Left renal cortex interstitium (tissue), 4 donors: ENCODE measurements at regions not wholly inside any gene's neighbourhood (a gene's known extent, or its start where the extent isn't known, plus 50 kb on each side); places are given as distances from the start of the nearest gene placed in this dataset.

Experiments used
- DNase-seq, 4 donors: peaks; one replicate each; pipeline ENCODE4 v3.0.0-alpha.2; 2013; ENCODE audit warnings: low read depth in 4 of 4, low spot score in 2 of 4, missing footprints in 1 of 4

DNA sequence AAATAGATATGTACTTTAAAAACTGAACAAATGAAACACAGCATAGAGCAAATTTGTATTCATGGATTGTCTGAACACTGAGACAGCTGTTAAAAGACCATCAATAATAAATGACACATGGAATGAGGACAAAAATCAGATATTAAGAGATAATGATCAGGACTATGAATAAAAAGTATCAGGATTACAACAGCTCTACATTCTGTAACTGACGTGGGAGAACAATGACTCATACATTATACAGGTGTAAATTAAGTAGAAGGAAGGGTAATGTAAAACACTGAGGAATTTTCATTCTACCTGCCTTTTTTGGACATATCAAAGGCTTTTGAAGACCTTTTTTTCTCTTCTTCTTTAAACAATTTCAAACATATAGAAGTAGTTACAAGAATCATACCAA, 310.9 kb upstream of the ANO3 start:
- DNase-seq, result no peak

DNA sequence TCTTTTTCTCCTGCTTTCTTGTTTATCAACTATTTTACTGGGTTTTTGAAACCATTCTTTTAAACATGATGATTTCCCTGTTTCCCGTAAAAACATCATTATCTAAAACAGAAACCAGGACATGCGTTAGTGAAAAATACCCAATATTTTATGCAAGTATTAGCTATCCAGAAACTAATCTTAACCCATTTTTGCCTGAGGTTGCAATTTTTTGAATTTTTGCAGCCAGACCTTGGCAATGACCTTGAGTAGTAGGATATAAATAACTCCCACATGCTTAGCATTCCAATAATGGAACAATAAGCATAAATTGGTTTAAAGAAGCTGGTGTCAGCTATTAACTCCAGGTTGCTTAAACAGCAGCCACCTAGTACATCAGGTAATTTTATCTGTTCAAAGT, 308.9 kb upstream of the ANO3 start:
- no peak for DNase-seq

DNA sequence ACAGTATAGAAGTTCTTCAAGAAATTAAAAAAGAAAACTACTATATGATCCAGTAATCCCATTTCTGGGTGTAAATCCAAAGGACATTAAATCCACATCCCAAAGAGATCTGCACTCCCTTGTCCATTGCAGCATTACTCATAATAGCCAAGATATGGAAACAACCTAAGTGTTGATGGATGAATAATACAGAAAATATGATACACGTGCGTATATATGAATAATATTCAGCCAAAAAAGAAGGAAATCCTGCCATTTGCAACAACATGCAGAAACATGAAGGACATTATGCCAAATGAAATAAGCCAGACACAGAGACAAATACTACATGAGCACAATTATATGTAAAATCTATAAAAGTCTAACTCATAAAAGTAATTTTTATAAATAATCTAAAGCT, 306.3 kb upstream of the ANO3 start:
- DNase-seq, result no peak

DNA sequence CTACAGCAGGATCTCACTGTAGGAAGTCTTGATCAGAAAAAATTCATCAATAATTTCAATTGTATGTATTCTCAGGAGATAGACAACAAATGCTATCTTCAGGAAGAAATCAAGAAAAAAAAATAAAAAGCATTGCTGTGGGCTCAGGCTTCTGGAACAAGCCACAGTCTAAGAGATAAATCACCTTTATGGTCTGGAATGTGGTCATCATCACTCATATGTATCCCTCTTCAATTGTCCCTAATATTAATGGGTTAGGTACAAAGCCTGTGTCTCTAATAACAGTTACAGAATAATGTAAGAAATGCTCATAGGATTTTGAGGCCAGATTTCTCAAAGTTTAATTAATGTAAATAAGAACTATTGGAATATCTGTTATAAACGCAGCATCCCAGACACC, 305.9 kb upstream of the ANO3 start:
- DNase-seq, result no peak

DNA sequence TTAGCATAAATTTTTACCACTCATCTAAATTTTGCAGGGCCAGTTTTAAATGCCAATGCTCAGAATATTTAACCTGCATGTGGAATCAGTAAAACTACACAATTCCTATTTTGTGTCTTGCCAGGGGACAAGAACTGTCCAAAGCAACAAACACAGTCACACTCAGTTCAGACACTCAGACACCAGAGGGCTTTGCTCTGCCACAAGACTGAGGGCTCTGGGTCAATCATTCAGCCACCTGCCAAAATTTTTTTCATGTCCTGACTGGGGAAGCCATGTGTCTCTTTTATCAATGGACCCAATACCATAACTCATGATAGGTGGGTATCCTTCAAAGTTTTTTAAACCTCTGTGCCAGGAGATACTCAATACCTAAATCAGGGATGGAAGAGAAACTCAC, 304.0 kb upstream of the ANO3 start:
- DNase-seq, result no peak

DNA sequence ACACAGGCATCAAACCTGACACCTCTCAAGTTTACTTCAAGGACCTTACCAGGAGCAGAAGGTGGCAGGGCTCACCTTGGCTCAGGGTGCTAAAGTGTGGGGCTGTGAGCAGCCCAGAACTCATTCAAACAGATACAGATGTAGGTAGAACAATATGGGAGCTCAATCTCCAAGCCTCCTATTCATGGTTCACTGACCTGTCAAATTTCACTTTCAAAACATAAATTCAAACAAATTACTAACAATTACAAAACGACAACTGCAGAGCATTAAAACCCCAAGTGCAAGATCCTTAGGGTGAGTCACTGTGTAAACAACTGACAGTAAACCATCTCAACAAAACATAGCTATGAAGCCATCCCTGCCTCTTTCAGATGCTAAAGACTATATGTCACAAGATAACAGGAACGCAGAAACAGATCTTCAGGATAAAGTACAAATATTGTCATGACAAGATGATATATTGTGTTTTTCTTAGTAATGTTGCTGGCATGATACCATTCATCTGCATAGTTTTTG, 303.5 kb upstream of the ANO3 start:
- no peak for DNase-seq

DNA sequence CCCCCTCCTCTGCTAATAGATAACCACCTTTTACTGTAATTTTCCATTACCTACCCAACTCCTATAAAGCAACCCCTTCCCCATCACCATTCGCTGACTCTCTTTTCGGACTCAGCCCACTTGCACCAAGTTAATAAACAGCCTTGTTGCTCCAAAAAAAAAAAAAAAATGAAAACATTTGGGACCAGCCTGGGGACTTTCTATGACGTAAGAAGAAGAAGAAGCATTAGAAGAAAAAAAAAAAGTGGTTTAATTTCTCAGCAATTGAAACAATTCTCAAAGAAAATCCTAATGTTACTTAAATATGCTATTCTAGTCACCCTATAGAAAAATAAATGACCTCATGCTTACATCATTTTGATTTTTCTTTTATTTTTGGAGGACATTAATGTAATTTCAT, 301.5 kb upstream of the ANO3 start:
- DNase-seq, result no peak

DNA sequence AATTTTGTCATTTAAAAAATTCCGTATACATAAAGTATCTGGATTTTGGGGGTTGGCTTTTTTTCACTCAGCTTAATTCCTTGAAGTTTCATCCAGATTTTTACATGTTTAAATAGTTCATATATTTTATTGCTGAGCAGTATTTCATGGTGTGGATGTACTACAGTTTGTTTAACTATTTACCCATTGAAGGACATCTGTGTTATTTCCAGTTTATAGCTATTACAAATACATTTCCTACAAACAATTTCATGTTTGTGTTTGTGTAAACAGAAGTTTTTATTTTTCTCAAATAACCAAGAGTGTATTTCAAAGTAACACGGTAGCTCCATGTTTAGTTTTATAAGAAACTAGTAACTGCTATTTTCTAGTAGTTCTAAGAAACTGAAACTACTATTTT, 299.7 kb upstream of the ANO3 start:
- peak in 3 of 4 donors; percentile 8 to 10 (median 9) for DNase-seq

DNA sequence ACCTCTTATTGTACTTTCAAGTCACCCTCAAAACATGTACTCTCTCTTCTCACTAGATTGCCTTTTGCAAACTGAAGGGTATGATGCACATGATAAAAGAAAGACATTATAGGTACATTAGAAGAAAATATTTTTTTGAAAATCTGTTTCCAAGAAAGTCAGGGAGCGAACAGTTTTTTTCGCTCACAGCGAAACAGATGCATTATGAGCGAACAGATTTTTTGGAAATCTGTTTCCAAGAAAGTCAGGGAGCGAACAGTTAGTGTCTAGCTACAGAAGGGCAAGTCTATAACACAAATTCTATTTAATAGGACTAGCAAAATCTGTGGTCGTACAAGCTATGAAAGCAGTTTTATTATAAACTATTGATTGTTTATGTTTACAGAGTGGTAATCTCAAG, 296.2 kb upstream of the ANO3 start:
- no peak for DNase-seq

DNA sequence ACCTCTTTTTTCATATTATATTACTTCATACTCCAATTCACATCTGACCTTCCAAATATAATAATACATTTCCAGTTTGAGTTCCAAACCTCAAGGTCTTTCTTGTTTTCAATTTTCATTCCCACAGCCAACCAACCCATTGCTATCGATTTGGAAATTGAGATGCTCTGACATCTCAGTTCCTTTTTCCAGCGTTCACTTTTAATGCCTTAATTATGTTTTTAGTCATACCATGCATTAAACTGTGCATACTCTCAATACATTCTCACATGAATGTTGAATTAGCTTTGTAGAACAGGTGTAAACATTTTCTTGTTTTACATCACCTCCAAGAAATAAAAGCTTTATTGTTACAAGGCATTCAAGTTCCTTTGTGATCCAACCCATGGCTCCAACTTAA, 294.2 kb upstream of the ANO3 start:
- DNase-seq, result no peak

DNA sequence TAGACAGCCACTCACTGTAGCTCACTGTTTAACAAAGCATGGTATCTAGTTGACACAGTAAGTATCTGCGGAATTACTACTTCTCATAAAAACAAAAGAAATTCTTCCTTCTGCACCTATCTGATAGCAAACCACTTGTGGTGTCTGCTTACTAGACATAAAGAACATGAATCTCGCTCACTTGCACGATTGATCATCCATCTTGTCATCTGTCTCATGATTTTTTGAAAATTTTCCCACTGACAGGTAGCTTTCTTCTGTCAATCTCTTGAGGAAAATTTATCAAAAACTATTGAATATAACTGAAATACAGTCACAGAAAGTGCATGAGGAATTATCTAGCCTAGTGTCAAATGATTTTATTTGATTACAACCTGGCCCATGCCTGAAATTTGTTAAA, 291.6 kb upstream of the ANO3 start:
- no peak for DNase-seq

DNA sequence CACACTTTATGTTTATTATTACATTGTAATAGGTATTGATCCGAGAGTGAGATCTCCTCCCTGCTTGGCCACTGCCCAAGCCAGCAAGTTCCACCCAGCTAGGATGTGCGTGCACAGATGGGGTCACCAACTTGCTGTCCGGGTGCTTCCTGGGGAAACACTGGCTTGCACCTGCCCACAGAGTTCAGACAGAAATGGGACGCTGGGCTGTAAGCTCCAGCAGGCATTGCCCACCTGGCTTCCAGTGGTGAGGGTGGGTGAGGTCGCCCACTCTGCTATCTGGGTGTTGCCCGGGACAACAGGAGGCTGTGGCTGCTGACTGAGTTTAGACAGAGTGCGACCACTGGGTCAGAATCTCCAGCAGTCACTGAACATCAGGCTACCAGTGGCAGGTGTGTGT, 289.8 kb upstream of the ANO3 start:
- DNase-seq, result no peak

DNA sequence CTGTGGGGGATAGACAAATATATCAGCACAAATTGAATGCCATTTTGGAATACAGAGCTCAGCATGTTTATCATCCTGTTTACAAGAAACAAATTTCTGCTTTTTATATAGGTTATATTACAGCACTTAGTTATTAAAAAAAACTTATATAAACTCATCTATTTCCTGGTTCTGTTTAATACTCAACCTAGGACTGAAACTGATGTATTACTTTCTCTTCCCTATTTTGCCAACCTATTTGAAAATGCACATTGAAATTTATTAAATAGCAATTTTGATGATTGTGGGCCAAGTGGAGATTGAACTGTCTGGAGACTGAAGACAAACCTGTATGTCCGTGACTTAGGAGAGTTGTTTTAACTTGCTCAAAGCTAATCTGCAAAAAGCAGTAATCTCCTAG, 288.3 kb upstream of the ANO3 start:
- DNase-seq, result no peak

DNA sequence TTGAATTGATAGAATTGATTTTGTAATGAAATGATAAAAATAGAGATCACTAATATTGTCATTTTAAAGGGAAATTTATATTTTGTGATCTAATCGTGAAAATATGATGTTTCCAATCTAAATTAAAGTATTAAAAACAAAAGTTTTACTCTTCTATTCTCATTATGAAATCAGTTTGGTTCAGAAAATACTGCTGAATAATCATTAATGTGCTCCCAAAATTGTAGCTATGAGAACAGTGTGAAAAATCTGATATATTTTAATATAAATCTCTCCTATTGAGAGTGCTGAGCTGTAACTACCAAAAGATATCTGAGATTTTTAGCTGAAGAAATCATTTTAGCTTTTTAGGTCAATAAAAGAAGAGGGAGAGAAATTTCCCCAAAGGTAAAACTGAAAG, 287.5 kb upstream of the ANO3 start:
- no peak for DNase-seq

DNA sequence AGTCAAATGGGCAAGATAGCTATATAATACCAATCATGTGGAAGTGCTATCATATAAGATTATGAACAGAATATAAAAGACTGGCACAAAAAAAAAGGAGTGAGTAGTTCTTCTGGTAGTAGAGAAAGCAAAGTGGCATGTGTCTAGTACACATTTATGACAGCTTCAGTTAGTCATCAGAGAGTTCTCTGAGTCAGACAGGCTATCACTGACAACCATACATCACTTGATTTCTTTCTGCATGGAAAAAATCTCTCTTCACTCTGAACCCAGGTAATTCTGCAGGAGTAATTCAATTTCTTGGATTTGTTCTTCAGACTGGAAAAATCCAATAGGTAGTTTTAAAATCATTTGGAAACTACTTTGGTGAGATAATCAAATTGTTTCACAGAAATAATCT, 286.8 kb upstream of the ANO3 start:
- no peak for DNase-seq

DNA sequence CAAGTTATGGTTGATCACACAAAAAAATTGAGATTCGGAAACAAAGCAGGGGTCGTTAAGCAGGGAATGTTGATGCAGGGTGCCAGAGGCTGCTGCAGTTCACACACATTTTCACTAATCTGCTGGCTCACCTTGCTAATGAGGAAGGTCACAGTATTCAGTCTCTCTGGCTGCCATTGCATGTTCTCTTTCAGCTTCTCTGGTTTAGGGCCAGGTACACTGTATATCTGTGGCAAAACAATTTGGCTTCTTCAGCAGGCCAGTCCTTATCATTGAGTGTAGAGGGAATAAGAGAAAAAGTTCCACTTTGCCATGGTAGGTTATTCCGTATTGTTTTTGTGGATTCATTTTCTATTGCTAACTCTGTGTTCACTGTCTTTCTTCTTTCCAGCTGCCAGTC, 283.7 kb upstream of the ANO3 start:
- no peak for DNase-seq

DNA sequence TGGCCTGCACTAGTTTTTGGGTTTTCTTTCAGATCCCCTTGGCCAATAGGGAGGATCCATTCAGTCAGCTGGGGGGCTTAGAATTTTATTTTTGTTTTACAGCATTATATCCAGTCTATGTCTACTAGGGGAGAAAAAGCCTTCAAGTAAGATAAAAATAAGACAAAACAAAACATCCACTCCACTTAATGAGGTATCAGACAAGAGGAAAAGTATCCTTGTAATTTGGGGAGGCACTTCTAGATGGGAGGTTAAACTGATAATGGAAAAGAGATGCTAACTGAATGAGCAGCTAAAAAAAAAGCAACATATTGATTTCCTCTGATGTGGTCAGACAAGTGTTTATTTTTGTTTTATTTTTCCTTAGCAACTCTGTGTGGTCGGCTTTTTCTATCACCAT, 278.0 kb upstream of the ANO3 start:
- DNase-seq, result no peak

DNA sequence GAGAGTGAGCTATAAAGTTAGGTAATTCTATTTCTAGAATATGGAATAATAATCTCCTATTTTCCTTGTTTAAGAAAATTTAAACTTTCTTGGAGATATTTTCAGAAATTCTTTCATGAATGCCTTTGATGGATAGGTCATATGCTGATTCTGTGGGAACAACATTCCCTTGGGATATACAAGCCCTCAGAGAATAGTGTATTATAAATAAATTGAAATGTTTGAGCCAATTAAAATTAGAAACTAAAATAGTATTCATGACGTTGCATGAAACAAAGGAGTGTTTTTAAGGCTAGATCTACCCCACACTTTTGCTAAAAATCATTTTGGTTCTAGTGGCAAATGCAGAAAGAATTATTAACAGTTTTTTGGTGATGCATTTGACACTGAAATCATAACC, 269.3 kb upstream of the ANO3 start:
- DNase-seq, result no peak

DNA sequence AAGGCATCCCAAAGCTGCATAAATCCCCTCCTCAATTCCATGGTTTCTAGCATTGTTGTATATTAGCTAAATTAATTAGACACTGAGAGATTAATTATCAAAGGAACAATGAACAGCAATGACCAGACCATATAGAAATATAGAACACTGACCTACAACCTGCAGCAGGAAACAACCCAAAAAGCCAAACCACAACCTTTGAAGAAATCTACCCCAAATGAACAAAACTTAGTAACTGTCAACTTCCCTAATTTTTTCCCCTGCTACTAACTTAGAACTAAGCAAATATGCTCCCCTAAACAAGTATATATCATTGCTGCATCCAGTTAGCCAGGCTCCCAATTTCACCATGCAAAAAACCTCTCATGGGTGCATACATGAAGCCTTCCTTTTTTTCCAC, 268.0 kb upstream of the ANO3 start:
- DNase-seq, result no peak

DNA sequence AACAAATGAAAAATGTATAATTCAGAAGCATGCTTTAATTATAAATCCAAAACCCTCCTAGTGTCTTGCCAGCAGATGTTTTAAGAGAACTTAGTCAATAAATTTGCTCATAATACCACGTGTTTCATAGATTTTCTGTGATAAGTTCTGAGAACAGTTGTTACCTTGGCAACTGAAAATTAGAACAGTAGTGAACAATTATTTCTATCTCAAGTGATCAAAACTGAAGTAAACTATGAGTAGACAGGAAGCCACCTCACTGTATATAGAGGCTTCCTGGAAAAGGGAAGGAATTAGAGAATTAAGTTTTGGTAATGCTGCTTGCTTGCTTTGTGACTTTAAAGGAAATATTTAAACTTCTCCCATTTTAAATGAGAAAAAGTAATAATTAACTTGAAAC, 266.0 kb upstream of the ANO3 start:
- no peak for DNase-seq

DNA sequence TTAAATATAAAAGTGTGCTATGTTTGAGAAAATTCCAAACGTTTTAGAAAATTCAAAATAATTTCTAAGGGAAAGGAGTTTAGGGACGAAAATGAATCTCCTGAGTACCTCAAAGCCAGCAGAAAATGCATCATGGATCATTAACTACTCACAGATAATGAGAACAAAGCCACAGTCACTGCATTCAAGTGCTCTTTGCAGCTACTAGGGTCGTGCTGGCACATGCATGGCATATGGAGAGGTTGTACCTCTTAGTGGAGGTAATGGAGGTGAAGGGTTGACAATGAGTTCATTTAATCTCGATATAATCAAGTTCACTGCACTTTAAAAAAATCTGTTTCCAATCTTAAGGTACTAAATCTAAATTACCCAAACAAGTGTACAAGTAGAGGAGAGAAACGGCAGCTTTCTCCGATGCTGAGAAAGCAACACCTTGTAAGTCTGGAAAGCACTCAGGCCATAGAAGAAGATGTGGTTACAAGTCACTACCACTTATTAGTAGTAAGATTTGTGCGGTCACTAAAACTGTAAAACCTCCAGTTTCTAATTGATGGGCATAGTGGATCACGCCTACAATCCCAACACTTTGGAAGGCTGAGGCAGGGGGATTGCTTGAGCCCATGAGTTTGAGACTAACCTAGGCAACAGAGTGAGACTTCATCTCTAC, 261.1 kb upstream of the ANO3 start:
- no peak for DNase-seq

DNA sequence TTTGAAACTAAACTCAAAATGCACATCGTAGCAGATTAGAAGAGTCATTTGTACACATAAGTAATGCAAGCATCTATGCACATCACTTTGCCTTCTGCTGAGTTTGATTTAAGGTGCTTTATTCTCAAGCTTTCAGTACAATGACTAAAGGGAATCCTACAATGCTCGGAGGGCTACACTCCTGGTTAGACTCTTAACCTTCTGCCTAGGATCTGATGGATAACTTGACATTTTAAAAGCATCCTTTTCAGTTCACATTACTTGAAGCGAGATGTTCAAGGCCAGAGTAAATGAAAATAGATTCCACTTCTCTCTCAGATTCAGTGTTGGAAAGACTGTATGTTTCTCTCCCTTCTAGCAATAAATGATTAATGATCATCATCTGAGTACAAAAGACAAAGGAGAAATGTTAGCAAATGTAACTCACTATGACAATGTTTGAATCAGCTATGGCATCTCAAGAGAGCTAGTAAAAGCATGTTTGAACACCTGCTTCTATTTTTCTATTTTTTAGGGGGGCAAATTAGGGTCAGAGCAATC, 259.2 kb upstream of the ANO3 start:
- DNase-seq, result no peak

DNA sequence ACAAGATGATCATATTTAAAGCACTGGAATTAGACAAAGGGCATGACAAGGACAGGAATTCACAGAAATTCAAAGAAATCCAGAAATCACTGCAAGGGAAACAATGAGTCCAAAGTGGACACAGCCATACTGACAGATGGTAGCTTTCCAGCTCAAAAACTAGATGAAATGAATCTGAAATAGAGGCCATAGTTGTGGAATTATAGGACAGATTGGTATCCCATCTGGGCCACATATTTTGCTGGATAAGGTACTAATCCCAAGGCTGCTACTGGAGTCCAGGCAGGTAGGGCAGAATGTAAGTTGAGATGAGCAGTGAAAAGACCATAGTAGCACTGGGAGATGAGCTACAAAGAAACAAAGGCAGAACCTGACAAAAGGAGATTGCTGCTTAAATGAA, 258.3 kb upstream of the ANO3 start:
- DNase-seq, result no peak
